ENCODE measurements at regions not wholly inside any gene's neighbourhood (a gene's known extent, or its start where the extent isn't known, plus 50 kb on each side); places are given as distances from the start of the nearest gene placed in this dataset.
"Not testable (repeated sequence)": the region's sequence is repeated elsewhere in the genome, so short reads cannot be mapped to it uniquely, and the experiment has no call there.

GRCh38 chr15:39260391-39260790, 320.5 kb upstream of the THBS1 start:
- no peak for DNase-seq

DNA sequence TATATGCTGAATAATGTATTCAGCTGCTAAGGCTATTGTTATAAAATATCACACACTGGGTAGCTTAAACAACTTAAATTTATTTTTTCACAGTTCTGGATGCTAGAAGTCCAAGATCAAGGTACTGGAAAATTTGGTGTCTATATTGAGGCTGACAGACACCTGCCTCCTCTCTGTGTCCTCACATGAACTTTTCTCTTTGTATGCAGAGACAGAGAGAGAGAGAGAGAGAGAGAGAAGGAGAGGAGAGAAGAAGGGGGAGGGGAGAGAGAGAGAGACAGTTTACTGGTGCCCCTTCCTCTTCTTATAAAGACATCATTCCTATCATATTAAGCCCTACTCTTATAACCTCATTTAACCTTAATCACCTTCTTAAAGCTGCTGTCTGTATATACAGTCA, 320.1 kb upstream of the THBS1 start:
- no peak for DNase-seq

DNA sequence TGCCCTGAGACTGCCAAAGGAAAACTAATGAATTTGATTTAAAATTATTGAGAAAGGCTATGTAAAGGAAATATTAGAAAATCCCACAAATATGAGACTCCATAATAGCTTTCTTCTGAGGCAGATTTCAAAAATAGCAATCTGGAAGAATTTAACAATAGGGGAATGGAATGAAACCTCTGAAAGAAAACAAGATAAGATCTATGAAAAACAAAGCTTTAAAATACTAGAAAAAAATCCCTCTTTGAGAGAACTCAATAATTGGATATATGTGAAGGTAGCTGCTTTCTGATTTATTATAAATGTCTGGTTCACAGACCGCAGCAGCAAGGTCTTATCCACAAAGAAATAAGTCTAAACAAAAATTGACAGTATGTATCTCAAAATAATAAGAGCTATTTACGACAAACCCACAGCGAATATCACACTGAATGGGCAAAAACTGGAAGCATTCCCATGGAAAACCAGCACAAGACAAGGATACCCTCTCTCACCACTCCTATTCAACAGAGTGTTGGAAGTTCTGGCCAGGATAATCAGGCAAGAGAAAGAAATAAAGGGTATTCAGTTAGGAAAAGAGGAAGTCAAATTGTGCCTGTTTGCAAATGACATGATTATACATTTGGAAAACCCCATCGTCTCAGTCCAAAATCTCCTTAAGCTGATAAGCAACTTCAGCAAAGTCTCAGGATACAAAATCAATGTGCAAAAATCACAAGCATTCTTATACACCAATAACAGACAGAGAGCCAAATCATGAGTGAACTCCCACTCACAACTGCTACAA, 319.3 kb upstream of the THBS1 start:
- not testable (repeated sequence) for DNase-seq

GRCh38 chr15:39262995-39263772, 317.7 kb upstream of the THBS1 start:
- DNase-seq: peak in 1 of 5 donors; percentile 56

- no peak for DNase-seq
These were observed 315.6 kb upstream of the THBS1 start for GRCh38 chr15:39265261-39265660.

DNA sequence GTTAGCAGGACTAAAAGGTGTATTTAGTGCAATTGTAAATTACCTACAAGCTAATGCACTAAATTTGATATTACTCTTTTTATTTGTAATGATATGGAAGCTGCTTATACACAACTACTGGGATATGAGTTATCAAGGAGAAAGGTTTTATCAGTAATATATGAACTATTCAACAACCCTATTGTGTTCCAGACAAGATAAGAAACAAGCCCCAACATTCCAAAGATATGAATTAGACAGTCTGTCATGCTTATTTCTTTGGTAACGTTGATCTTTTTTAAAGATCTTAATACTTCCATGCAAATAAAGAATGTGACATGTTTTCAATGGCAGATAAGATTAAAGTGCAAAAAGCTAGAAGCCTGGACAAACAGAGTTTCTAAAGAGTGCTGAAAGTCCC, 314.0 kb upstream of the THBS1 start:
- DNase-seq: no peak

GRCh38 chr15:39267685-39268084, 313.2 kb upstream of the THBS1 start:
- peak in 1 of 5 donors; percentile 64 for DNase-seq

DNA sequence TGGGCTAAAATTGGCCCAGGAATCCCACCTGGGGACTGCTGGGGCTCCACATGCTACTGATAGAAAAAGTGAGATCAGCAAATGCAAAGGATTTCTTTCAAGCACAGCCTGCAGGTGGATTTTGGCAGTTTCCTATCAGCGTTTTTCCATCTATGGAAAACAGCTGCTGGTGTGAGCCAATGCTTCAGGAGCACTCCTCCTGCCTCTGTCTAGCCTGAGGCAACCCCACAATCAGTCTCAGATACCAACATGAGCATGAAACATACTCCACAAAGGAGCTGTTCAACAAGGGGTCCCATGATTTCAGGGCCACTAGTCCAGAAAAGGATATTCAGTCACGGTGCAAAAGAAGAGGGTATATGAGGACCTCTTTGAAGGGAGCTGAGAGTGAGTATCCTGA, 311.5 kb upstream of the THBS1 start:
- DNase-seq: no peak

DNA sequence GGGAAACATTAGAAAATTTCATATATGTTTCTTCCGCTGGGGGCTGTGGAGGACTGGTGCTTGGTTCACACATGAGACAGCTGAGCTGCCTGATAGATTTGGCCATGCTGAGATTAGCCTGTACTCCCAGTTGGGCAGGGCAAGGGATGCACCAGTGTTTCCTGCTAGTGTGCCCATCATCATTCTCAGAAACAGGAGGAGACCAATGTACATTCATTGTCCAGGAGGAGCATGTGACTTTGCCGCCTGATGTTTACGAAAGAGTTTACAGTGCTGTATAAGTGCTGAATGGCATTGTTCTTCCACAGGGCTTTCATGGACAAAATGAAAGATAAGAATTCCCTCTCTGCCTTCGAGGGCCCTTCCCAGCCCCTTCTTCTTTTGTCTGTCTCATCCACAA, 311.1 kb upstream of the THBS1 start:
- DNase-seq: no peak

DNA sequence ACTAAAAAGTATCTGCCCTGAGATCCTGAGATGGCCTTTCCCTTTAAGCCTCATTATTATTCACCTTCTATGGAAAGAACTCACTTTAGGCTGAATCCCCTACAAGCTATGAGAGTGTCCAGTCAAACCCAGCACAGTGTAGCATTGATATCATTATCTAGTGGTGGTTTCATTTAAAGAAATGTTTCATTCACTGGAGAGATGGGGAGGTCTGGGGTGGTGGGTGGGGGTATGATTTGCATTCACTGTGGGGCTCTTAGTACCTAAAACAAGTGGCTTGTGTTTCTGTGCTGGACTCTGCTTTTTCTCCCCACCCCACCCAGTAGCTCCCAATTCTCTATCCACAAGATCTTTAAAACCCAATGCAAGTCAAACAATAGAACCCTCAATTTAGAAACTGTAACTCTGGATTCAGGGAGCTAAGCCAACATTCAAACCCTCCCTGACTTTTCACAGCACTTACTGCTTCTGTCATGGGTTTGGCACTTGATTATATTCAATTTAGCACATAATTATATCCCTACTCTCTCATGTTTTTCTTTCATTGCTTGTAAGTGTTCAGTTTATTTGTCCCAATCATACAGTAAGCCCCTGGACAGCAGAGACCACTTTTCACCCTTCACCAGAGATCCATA, 310.5 kb upstream of the THBS1 start:
- no peak for DNase-seq

DNA sequence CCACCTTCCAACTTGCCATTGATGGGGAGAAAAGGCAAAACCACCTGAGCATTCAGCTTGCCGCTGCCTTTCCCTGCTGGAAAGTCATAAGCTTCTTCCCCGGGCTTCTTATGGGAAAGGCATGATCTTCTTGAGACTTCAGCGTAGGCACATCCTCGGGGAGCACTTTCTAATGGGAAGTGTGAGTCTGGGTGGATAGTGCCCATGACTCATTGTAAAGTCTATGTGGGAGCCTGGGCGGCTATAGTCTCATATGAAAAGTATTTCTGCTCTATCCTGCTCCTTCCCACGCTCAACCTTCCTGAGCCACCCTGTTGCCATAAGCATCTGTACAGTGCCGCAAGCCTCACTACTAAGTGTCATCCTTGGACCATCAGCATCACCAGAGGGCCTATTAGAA, 309.9 kb upstream of the THBS1 start:
- no peak for DNase-seq

- DNase-seq: no peak
These were observed 308.0 kb upstream of the THBS1 start for GRCh38 chr15:39272901-39273300.

DNA sequence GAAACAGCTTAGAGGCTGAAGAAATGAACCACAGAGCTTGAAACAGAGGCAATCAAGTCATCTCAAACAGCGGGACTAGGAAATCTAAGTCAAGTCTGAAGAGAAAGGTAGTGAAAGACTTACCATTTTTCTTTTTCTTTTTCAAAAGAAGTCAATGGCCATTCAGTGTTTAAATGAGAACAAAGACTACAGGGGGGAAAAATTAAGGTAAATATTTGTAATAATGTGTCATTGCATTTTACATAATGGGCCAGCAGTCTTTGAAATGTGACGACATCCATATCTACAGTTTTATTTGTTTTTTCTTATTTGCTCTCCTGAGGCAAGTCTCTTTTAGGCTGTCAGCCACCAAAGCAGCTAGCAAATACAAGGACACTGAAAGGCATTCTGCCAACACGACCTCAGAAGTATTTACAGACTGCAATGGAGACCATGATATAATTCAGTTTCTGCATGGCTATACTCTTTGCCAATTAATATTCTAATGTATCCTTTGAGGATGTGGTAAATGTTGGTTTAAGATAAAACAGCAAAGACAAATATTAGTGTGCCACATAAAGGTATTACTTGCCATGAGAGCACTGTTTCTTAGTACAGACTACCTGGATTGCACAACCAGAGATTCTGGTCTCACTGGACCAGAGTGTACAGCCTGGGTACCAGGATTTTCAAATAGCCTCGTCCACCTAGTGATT, 307.0 kb upstream of the THBS1 start:
- DNase-seq: no peak

- DNase-seq: no peak
These were observed 305.8 kb upstream of the THBS1 start for GRCh38 chr15:39275066-39275465.

- DNase-seq: no peak
These were observed 301.6 kb upstream of the THBS1 start for GRCh38 chr15:39279311-39279710.

GRCh38 chr15:39281094-39281493, 299.8 kb upstream of the THBS1 start:
- no peak for DNase-seq

DNA sequence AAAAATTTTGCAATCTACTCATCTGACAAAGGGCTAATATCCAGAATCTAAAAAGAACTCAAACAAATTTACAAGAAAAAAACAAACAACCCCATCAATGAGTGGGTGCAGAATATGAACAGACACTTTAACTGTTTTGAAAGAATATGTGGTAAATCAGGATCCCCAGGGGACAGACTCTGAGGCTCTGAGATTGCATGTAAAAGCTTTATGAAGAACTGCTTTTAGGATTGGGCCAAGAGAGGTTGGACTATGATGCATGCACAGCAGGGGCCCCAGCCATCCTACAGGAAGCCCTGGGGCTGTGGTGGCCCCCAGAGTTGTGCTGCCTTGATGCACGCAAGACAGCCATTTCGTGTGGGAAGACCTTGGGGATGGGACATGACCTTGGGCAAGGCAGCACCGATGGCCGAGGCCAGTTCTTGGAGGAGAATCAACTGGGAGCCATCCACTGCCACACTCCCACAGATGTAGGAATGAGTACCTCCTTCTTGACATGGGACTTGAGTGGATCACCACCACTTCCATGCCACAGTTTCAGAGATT, 298.1 kb upstream of the THBS1 start:
- no peak for DNase-seq

GRCh38 chr15:39283531-39283930, 297.3 kb upstream of the THBS1 start:
- DNase-seq: no peak

DNA sequence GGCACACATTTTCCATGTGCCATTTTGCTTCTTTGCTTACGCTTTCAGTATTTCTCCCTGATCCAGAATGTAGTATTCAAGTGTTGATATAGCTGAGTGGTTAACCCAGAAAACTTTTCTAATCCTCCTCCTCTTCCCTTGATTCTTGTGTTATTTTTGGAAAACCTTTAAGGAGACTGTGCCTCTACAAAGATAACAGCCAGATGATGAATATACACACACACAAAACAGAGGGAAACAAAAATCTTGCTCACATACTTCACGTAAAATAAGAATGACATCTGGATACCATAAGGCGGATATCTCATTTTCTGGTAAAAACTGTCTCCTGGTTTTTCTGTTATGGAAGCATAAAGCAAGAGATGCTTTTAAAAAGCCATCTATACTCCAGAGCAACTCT, 295.8 kb upstream of the THBS1 start:
- DNase-seq: no peak

DNA sequence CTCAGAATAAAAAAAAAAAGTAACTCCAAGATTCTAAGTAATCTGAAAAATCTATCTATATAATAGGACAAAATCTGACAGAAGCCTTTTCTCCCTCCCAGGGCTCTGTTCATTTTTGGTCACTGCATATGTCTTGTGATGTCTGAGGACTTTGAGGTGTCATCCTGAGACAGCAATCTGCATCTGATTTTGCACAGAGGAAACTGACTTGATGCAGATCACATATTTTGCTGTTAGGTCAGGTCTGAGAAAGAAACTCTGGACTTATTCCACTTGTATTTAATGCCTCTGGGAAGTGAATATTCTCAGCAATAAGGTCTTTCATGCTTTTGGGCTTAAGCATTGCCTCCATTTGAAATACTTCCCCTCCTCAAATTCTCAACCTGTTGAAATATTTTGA, 295.2 kb upstream of the THBS1 start:
- no peak for DNase-seq

DNA sequence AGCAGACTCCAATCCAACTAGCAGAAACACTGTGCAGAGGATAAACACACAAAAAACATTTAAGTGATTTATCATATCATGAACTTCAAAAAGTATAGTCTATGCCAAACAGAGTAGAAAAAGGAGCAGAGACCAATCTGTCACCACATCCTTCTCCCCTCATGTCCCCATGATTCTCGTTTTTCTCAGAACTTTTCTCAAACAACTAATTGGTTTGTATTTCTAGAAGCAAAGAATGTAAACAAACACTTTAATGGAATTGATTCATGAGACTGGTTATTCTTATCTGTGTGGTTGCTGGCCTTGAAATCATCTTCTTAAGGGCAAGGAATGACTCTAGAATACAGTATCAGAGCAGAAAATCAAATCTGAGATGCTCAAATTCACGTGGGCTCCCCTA, 294.2 kb upstream of the THBS1 start:
- no peak for DNase-seq

GRCh38 chr15:39287322-39288195, 293.3 kb upstream of the THBS1 start:
- no peak for DNase-seq

Data from T-helper 1 cell (primary cell).